K562 (cell line): ENCODE measurements at regions not wholly inside any gene's neighbourhood (a gene's known extent, or its start where the extent isn't known, plus 50 kb on each side); places are given as distances from the start of the nearest gene placed in this dataset.

Experiments
- ATAC-seq: fragments of 200-7000 bp; cut with Tn5 transposase; 3 replicates; pipeline ENCODE4 v1.9.1; 2020; ENCODE audit warnings: moderate library complexity
- BruUV-seq: library from RNA; stranded (reverse); fragments of 400-500 nt; replicated peaks from 2 replicates; lab custom pipeline; 2021; lab: Mats Ljungman, UMichigan
- CTCF ChIA-PET: fragments of 300-600 bp; formaldehyde crosslinking; extraction: SDS; loops from one replicate; lab custom pipeline; 2021; ENCODE audit warnings: low intra/inter-chr PET ratio; lab: Yijun Ruan, JAX
- POLR2A ChIA-PET: fragments of 300-600, 350-650 bp; sonication (Branson Sonifier 250); formaldehyde crosslinking; extraction: SDS; loops from one replicate; lab custom pipeline; 2021; ENCODE audit warnings: antibody characterized with exemption, inconsistent platforms; lab: Yijun Ruan, JAX
- DNase-seq, 4 experiments: peaks; one replicate each; pipeline versions ENCODE4 v3.0.0 to v3.0.0-alpha.2; 2011 to 2018; ENCODE audit warnings: low spot score in 3 of 4, mixed read lengths in 3 of 4; ENCODE audit errors: extremely low read depth in 1 of 4
- FAIRE-seq: peaks from 2 replicates; lab custom pipeline; 2011; peaks lifted over from hg19 to GRCh38; lab: Jason Lieb, UNC
- H2AFZ ChIP-seq: 2 replicates; pipeline ENCODE4 v1.6.0; 2011; ENCODE audit warnings: low read depth, low read length, control low read depth, inconsistent platforms
- H3K27ac ChIP-seq: fragments of 200-600 bp; 3 replicates; pipeline ENCODE4 v1.8.0; 2011; ENCODE audit warnings: low read depth, mild to moderate bottlenecking, control low read depth, inconsistent platforms, low read length, moderate library complexity, mixed read lengths; ENCODE audit errors: extremely low read depth
- H3K27me3 ChIP-seq, 2 experiments: fragments of 300-600 bp in 1 of 2; 2 replicates in 1 of 2; 3 replicates in 1 of 2; pipeline versions ENCODE4 v1.6.0 to v1.8.0; 2011; ENCODE audit warnings: inconsistent platforms in 2 of 2, low read length in 2 of 2, mild to moderate bottlenecking in 1 of 2, mixed read lengths in 1 of 2, moderate library complexity in 1 of 2; ENCODE audit not compliant: control insufficient read depth in 2 of 2, insufficient read depth in 2 of 2
- H3K36me3 ChIP-seq: fragments of 300-600 bp; 3 replicates; pipeline ENCODE4 v1.8.0; 2011; ENCODE audit warnings: mild to moderate bottlenecking, low read length, inconsistent platforms; ENCODE audit not compliant: control insufficient read depth, insufficient read depth
- H3K4me1 ChIP-seq, 2 experiments: fragments of 200-600 bp in 1 of 2; replicated peaks in 1 of 2; 2 replicates in 1 of 2; 3 replicates in 1 of 2; pipeline versions ENCODE4 v1.5.1 to v1.8.0; 2011; ENCODE audit warnings: inconsistent platforms in 2 of 2, low read length in 2 of 2, mild to moderate bottlenecking in 1 of 2, mixed read lengths in 1 of 2, moderate library complexity in 1 of 2; ENCODE audit not compliant: control insufficient read depth in 2 of 2, insufficient read depth in 2 of 2
- H3K4me2 ChIP-seq: 2 replicates; pipeline ENCODE4 v1.6.1; 2011; ENCODE audit warnings: low read length, control low read depth, inconsistent platforms, mixed read lengths; ENCODE audit not compliant: insufficient read depth
- H3K4me3 ChIP-seq: fragments of 200-600 bp; sonication (generic), shearing (Covaris generic); 2 replicates; pipeline ENCODE4 v1.5.1; 2016; ENCODE audit warnings: control low read depth, inconsistent platforms
- H3K79me2 ChIP-seq: fragments of 200-600 bp; 3 replicates; pipeline ENCODE4 v1.8.0; 2011; ENCODE audit warnings: low read length, inconsistent platforms; ENCODE audit not compliant: control insufficient read depth, insufficient read depth
- H3K9ac ChIP-seq, 2 experiments: 2 replicates each; pipeline versions ENCODE4 v1.6.0 to v1.6.1; 2011; ENCODE audit warnings: low read depth in 2 of 2, low read length in 2 of 2, control low read depth in 1 of 2, inconsistent platforms in 1 of 2, mild to moderate bottlenecking in 1 of 2, mixed read lengths in 1 of 2; ENCODE audit not compliant: insufficient read depth in 1 of 2
- H3K9me1 ChIP-seq: one replicate; pipeline ENCODE4 v1.6.0; 2011; ENCODE audit warnings: inconsistent platforms, mild to moderate bottlenecking, low read length, moderate library complexity; ENCODE audit not compliant: control insufficient read depth, insufficient read depth
- H3K9me3 ChIP-seq: replicated peaks from 2 replicates; pipeline ENCODE4 v1.5.1; 2011; ENCODE audit warnings: low read depth, low read length, inconsistent platforms; ENCODE audit not compliant: control insufficient read depth, insufficient read depth
- H4K20me1 ChIP-seq: replicated peaks from 2 replicates; pipeline ENCODE4 v1.6.1; 2011; ENCODE audit warnings: low read length, inconsistent platforms, mixed read lengths; ENCODE audit not compliant: control insufficient read depth, insufficient read depth
- E2F8 ChIP-seq: fragments of 450-650 bp; IDR thresholded peaks from 2 replicates; pipeline ENCODE4 v1.7.1; 2018; ENCODE audit warnings: mild to moderate bottlenecking, low read depth; ENCODE audit not compliant: partially characterized antibody
- FOSL1 ChIP-seq: fragments of 200-800 bp; sonication (Bioruptor generic); conservative IDR thresholded peaks from 2 replicates; pipeline ENCODE4 v1.6.1; 2016; ENCODE audit warnings: missing genetic modification characterization, missing compliant biosample characterization
- HDAC8 ChIP-seq: fragments of 450-650 bp; IDR thresholded peaks from 2 replicates; pipeline ENCODE4 v1.6.1; 2016; ENCODE audit warnings: mild to moderate bottlenecking, missing genetic modification characterization, moderate library complexity, missing compliant biosample characterization
- HOMEZ ChIP-seq: fragments of 250-450 bp; sonication (Bioruptor Pico); IDR thresholded peaks from 2 replicates; pipeline ENCODE4 v1.4.0; 2020; ENCODE audit warnings: mild to moderate bottlenecking, moderate library complexity
- NR3C1 ChIP-seq: sonication (generic); formaldehyde crosslinking; IDR thresholded peaks from 2 replicates; pipeline ENCODE4 v1.8.1; 2022; ENCODE audit warnings: missing genetic modification reagents
- PCBP2 ChIP-seq: fragments of 200-400 bp; formaldehyde crosslinking; IDR thresholded peaks from 2 replicates; pipeline ENCODE4 v1.6.1; 2018; ENCODE audit warnings: low read length, low read depth, mild to moderate bottlenecking, moderate library complexity; ENCODE audit not compliant: poor library complexity, severe bottlenecking
- POLR2A ChIP-seq: fragments of 450-650 bp; conservative IDR thresholded peaks from 2 replicates; pipeline ENCODE4 v1.6.1; 2016
- RAD21 ChIP-seq, 2 experiments: fragments of 250-450 bp in 1 of 2; fragments of 450-650 bp in 1 of 2; sonication (Bioruptor Pico) in 1 of 2; formaldehyde crosslinking in 1 of 2; IDR thresholded peaks in 1 of 2; conservative IDR thresholded peaks in 1 of 2; 2 replicates each; pipeline versions ENCODE4 v1.4.0 to v1.8.0; 2020 to 2022; ENCODE audit warnings: mild to moderate bottlenecking in 2 of 2, moderate library complexity in 1 of 2
- RFX1 ChIP-seq: fragments of 450-650 bp; IDR thresholded peaks from 2 replicates; pipeline ENCODE4 v1.6.1; 2016; ENCODE audit warnings: mild to moderate bottlenecking, moderate library complexity
- ZC3H4 ChIP-seq: sonication (generic); formaldehyde crosslinking; IDR thresholded peaks from 2 replicates; pipeline ENCODE4 v1.9.0; 2021; ENCODE audit warnings: missing genetic modification reagents, borderline replicate concordance
- ZNF184 ChIP-seq: sonication (generic); formaldehyde crosslinking; IDR thresholded peaks from 2 replicates; pipeline ENCODE4 v1.5.0; 2020; ENCODE audit warnings: missing genetic modification reagents
- WGBS: fragments of 100-300 bp; shearing (Covaris generic); methylation state at CpG from one replicate; pipeline ENCODE4 v1.1.6; 2016; ENCODE audit warnings: low coverage, mixed read lengths; ENCODE audit not compliant: insufficient coverage; ENCODE audit errors: missing lambda C conversion rate; 5-methylcytosine and 5-hydroxymethylcytosine counted together
- in situ Hi-C: fragments of 300-500 bp; cut with MboI; formaldehyde crosslinking; loops from 4 replicates; pipeline ENCODE4 v1.15.0; 2018; ENCODE audit warnings: inconsistent platforms, mixed read lengths
- intact Hi-C: fragments of 100-400 bp; cut with micrococcal nuclease; formaldehyde crosslinking; loops from 2 replicates; pipeline ENCODE4 v1.14.2; 2022

GRCh38 chr6:145250436-145250835 is 484.9 kb downstream of the EPM2A start:
- no peaks in the 10 kb centered on the region for H3K36me3 ChIP-seq
- no peak overlapping the region for H3K9ac ChIP-seq
- no peaks in the 10 kb centered on the region for H3K79me2 ChIP-seq
- DNase-seq (no peak), FAIRE-seq (no peak), ATAC-seq (no peak)
- ChIA-PET CTCF (no interaction called here), POLR2A (no interaction called here)
- WGBS: 0% methylated on average over 3 of the region's 3 CpGs
- H3K27me3 ChIP-seq: no peaks in the 10 kb centered on the region
- no peaks in the 10 kb centered on the region; the same call in 1 of the 2 replicates for H3K9me3 ChIP-seq
- H3K9me1 ChIP-seq: no peaks in the 10 kb centered on the region
- H3K27ac ChIP-seq: no peak overlapping the region
- no peak overlapping the region for H3K4me2 ChIP-seq
- BruUV-seq: no TSS peak
- H3K4me3 ChIP-seq: no peak overlapping the region
- TF ChIP-seq PCBP2 (no peak), HDAC8 (tag) (no peak), ZNF184 (CRISPR knock-in tag) (no peak), RAD21 (CRISPR knock-in tag; conservative IDR thresholded peaks at IDR 0.05 in 1 of 2, IDR thresholded peaks at IDR 0.05 in 1 of 2) (no peak), FOSL1 (tag) (no peak), NR3C1 (CRISPR knock-in tag) (no peak)
- no peaks in the 10 kb centered on the region for H4K20me1 ChIP-seq
- intact Hi-C loops: no loop called here
- no peak overlapping the region for H2AFZ ChIP-seq
- in situ Hi-C loops: no loop called here
- H3K4me1 ChIP-seq: no peaks in the 10 kb centered on the region

GRCh38 chr6:145252737-145253136 is 482.6 kb downstream of the EPM2A start:
- in situ Hi-C loops: no loop called here
- no peak for DNase-seq
- no peak overlapping the region for H3K4me3 ChIP-seq
- no peak overlapping the region for H3K9ac ChIP-seq
- no peaks in the 10 kb centered on the region for H3K9me1 ChIP-seq
- intact Hi-C loops: no loop called here
- H3K79me2 ChIP-seq: no peaks in the 10 kb centered on the region
- ChIA-PET CTCF (no interaction called here), POLR2A (interaction anchor here (0.6 kb wide), 1 partner anchor 28 kb away, joined by 3 read pairs; no protein-coding TSS in a partner anchor)
- no peak for FAIRE-seq
- H3K36me3 ChIP-seq: no peaks in the 10 kb centered on the region
- no peaks in the 10 kb centered on the region for H3K4me1 ChIP-seq
- no peaks in the 10 kb centered on the region for H3K27me3 ChIP-seq
- no peak for ATAC-seq
- no peak overlapping the region for H3K4me2 ChIP-seq
- H2AFZ ChIP-seq: no peak overlapping the region
- no peaks in the 10 kb centered on the region for H4K20me1 ChIP-seq
- H3K9me3 ChIP-seq: no peaks in the 10 kb centered on the region; the same call in 1 of the 2 replicates
- no peak overlapping the region for H3K27ac ChIP-seq
- no TSS peak for BruUV-seq
- TF ChIP-seq HOMEZ (no peak), POLR2A (no peak), RFX1 (no peak), ZC3H4 (CRISPR knock-in tag) (no peak), E2F8 (no peak)
